COR-L47 (cell line): ENCODE measurements at regions not wholly inside any gene's neighbourhood (a gene's known extent, or its start where the extent isn't known, plus 50 kb on each side); places are given as distances from the start of the nearest gene placed in this dataset.

Experiments used
- DNase-seq: peaks from one replicate; lab custom pipeline; 2025; lab: John Stamatoyannopoulos, UW

DNA sequence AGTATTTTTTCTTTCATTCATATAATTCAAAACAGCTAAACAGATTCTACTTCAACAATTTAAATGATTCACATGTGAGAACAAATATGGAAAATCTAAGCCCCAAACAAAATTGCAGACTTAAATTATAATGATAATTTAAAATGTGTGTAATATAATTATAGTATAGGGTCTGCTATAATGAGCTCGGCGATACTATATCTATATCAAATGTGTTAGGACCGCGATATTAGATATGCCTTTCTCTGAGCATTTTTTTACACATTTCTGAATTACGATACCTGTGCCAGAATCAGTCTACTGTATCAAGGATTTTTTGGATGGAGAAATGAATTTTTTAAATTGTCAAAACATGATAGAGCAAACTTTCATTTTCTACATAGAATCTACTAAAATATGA is 808.8 kb upstream of the POU3F3 start:
- no peak for DNase-seq

- DNase-seq = no peak
Measured at GRCh38 chr2:104046466-104046865, 807.4 kb upstream of the POU3F3 start.

- DNase-seq = no peak
Measured at GRCh38 chr2:104047516-104047915, 806.4 kb upstream of the POU3F3 start.

DNA sequence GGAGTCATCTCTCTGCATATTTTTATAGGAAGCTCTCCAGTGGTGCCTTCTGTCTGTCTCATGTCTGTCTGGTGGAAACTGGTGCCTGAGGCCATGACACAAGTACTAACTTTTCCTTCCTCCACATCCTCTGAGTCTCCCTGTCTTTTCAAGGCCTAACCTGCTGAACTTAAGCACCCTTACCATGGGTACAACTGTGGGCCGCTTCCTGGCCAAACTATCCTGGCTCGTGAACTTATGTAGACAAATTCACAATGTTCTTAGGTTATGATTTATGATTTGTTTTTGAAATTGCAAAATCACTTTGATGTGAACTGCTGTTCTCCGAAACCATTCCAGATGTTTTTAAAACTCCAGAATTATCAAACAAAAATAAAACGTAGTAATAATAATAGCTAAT is 804.5 kb upstream of the POU3F3 start:
- DNase-seq = no peak

GRCh38 chr2:104049981-104050380 is 803.9 kb upstream of the POU3F3 start:
- DNase-seq = no peak

- peak; percentile 89 for DNase-seq
Measured at GRCh38 chr2:104050656-104051242, 803.2 kb upstream of the POU3F3 start.

DNA sequence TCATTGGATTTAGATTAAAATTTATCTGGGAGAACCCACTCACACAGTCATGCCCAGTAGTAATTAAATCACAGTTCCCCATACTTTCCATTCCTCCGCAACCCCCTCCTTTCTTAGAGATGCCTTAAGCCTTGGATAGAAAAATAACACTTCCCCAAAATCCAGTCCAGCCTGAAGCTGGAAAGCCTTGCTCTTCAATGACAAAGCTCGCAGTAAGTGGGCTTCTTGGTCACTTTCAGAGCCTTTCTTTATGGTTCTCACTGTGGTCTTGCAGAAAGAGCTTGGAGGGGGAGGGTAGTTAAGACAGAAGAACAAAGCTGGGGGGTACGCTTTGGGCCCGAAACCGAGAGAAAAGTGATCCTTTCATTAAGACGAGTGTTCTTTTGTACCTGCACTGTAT is 802.1 kb upstream of the POU3F3 start:
- no peak for DNase-seq

DNA sequence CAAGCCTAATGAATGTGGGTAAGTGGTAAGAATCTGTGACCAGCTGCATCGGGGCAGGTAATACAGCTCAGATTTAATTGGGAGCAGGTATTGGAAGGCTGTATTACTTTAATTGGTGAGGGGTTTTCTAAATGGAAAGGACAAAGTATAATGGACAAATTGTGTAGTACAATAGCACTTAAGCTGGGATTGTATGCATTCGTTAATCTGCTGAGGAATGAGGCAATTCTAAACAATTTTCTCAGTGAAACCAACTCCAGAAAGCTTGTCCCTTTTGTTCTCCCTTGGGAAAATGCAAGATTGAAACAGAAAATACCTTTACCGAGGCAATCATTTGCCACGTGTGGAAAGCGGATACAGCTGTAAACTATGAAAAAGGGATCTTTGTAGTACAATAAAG is 801.6 kb upstream of the POU3F3 start:
- no peak for DNase-seq

DNA sequence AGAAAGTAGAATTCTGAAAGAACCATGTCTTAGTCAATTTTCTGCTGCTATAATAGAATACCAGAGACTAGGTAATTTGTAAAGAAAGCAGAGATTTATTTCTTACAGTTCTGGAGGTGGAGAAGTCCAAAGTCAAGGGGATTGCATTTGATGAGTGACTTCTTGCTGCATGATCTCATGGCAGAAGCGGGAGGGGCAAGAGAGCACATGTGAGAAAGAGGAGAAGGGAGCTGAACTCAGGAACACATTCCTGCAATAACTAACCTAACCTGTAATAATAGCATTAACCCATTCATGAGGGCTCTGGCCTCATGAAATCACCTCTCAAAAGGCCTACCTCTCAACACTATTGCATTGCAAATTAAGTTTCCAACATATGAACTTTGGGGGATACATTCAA is 797.5 kb upstream of the POU3F3 start:
- no peak for DNase-seq

DNA sequence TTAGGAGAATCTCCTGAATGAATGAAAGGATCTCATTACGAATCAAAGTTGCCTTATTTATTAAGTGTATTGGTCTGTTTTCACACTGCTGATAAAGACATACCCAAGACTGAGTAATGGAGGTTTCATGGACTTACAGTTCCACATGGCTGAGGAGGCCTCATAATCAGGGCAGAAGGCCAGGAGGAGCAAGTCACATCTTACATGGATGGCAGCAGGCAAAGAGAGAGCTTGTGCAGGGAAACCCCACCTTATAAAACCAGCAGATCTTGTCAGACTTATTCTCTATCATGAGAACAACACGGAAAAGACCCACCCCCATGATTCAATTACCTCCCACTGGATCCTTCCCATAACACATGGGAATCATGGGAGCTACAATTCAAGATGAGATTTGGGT is 785.2 kb upstream of the POU3F3 start:
- no peak for DNase-seq

DNA sequence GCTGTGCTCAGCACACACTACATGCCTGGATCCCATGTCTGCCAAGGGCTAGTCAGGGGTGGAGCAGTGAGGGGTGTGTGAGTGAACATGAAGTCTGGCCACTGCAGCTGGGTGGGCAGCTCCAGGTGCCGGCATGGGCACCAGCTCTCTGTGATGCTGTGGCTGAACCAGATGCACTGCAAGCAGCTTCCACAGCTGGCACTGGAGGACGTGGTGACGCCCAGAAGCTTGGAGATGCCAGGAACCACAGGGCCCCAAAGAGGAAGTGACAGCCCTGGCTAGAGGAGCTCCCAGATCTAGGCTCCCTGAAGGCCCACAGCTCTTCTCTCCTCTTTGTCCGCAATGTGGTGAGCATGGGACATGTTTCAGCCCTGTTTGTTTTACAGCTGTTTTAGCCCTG is 776.3 kb upstream of the POU3F3 start:
- no peak for DNase-seq

- no peak for DNase-seq
Measured at GRCh38 chr2:104078431-104079157, 775.3 kb upstream of the POU3F3 start.

- no peak for DNase-seq
Measured at GRCh38 chr2:104088745-104089144, 765.2 kb upstream of the POU3F3 start.

DNA sequence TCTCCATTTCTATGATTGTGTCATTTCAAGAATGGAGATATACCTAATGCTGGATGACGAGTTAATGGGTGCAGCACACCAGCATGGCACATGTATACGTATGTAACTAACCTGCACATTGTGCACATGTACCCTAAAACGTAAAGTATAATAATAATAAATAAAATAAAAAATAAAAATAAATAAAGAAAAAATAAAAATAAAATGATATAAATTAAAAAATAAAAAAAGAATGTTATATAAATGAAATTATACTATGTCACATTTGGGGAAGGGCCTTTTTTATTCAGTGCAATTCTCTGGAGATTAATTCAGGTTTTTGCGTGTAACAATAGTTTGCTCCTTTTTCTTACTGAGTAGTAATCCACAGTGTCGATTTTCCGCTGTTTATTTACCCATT is 763.5 kb upstream of the POU3F3 start:
- no peak for DNase-seq

DNA sequence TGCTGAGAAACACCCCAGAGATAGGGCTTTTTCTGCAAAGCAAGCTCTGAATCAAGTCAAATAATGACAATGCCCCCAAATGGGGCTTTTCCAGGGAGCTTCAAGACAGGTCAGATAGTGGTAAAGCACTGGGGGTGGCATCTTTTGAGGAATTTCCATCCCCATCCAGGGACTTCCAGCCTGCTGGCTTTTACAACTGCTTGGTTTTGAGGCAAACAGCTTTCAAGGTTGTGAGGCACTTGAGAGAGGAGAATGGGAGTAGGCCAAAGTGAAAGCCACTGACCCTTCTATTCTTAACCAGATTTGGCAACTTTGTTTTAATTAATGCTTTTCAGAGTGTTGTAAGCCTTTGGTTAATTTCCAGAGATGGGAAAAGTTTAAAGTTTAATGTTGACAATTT is 762.0 kb upstream of the POU3F3 start:
- no peak for DNase-seq

DNA sequence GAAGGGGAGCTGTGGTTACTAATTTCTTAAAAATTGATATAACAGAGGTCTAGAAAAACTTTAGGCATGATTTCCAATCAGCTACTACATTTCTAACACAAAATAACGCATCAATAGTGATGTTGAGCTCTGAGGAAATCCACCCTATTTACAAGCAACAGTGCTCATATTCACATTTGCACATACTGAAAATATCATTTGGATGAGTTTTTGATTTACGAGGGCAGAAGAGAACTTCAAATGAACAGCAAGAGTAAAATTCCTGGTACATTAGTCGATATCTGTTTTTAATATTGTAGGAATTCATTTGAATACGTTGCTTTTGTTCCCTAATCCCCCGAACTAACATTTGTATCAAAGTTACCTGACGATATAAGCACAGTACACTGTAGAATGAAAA is 761.0 kb upstream of the POU3F3 start:
- DNase-seq = no peak

DNA sequence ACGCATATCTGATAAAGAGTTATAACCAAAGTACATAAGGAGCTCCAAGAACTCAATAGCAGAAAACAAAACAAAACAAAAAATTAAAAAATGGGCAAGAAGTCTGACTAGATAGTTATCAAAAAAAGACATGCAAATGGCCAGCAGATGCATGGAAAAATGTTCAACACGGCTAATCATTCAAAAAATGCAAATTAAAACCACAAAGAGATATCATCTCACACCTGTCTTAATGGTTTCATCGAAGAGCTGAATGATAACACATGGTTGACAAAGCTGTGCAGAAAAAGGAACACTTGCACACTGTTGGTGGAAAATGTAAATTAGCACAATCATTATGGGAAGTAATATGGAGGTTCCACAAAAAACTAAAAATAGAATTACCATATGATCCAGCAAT is 751.3 kb upstream of the POU3F3 start:
- no peak for DNase-seq

GRCh38 chr2:104109356-104109755 is 744.6 kb upstream of the POU3F3 start:
- DNase-seq = no peak

DNA sequence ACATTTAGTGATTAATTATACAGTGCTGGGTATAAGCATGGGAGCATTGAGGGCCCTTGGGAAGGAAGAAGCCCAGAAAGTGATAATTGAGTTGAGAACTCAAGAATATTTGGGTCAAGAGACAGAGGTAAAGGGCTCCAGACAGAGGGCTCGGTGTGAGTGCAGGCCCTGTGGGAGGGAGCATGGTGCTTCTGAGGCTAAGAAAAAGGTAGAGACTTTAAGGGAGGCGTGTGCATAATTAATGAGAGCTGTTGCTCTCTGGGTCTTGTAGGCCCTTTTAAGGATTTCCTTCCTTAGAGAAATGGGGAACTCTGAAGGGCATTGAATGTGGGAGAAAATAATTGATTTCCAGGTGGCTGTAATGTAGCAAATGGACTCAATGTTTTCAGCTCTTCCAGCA is 735.0 kb upstream of the POU3F3 start:
- DNase-seq = no peak

DNA sequence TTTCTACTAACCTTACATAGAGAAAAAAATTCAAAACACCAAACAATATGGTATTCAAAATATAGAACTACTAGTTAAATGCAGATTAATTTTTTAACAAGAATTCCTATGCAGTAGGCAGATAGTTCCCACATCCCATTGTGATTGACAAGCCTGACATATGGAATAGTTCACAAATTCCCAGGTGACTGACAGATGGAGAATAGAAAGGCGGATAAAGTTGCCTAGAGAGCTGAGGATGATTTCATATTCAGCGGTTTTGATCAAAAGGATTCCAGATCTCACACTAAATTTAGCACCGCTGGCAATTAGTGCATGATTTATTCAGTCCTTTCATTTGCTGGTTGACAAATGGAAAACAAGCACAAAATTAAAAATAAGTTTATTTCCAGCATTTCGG is 733.7 kb upstream of the POU3F3 start:
- DNase-seq = no peak

- DNase-seq = no peak
Measured at GRCh38 chr2:104125096-104125495, 728.8 kb upstream of the POU3F3 start.

DNA sequence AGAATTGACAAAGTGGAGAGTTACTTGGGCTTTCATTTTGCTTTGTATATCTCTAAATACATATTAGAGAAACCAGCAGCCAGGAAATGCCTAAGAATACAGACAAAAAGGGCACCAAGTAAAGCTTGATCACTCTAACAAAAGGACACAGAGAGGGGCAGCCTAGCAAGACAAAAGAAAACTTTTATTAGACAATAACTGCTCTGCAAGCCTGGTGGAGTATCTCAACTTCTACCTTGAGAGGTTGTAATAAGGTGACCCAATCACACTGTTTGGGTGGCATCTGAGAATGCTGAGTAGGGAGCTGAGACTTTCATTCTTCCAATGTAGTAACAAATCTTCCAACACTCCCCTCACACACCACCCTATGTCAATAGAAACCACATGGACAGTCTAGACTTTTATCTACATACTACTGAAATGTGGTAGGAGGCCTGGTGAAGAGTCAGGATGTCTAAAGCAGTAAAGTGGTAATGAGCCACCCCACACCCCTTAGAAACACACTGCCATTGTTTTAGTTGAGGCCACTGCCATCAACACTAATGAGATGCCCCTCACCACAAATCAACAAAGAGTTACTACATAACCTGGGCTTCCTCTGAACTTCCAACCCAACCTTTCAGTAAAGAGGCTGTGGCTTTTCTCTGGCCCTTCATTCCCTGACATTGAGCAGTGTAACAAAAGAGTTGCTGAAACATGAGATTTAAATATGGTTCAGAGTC is 726.7 kb upstream of the POU3F3 start:
- no peak for DNase-seq

DNA sequence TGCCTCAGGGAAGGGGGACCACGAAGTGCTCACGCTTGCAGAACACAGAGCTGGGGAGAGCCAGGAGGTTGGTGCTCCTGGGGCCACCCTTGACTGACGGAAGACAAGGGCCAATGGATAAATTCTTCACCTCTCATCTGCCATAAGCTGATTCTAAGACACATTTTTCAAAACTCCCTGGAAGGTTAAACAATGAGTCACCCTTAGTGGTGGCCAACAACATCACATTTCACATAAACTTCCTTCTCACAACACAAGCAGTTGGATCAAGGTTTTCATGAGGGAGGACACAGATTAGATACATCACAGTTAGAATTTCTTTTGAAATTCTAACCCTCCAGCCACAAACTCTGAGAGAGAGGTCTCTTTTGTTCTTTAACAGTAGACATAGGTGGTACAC is 713.6 kb upstream of the POU3F3 start:
- no peak for DNase-seq

DNA sequence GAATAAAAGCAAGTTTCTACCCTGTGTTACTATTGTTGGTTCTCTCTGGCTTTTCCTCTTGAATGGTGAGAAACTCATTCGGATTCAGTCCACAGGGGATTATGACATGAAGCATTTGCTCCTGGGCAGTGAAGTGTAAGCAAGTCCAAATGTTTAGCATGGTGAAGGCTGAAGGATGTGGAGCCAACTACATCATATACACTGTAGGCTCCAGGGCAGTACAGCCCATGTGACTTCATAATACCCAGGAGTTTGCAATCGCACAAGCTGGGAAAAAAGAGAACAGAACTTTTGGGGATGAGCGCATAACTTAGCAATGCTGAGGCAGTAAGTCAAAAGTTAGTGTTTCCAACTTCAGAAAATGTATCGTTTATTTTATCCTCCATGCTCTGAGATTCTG is 695.7 kb upstream of the POU3F3 start:
- no peak for DNase-seq
